Chondrocyte (in vitro differentiated cells): ENCODE measurements at regions not wholly inside any gene's neighbourhood (a gene's known extent, or its start where the extent isn't known, plus 50 kb on each side); places are given as distances from the start of the nearest gene placed in this dataset.

Experiments used
- DNase-seq: peaks from one replicate; pipeline ENCODE4 v3.0.0; 2021; ENCODE audit warnings: mixed read lengths, low spot score
- H3K27ac Mint-ChIP-seq: one replicate; pipeline ENCODE4 v1.8.0; 2021; ENCODE audit warnings: mild to moderate bottlenecking, moderate library complexity, mixed read lengths; ENCODE audit not compliant: unreplicated experiment
- H3K27me3 Mint-ChIP-seq: 2 replicates; pipeline ENCODE4 v1.8.0; 2021; ENCODE audit warnings: low read depth, mixed read lengths
- H3K36me3 Mint-ChIP-seq: 2 replicates; pipeline ENCODE4 v1.8.0; 2021; ENCODE audit warnings: low read depth, mixed read lengths
- H3K4me1 Mint-ChIP-seq: 2 replicates; pipeline ENCODE4 v1.8.0; 2021; ENCODE audit warnings: low read depth, mild to moderate bottlenecking, mixed read lengths
- H3K4me3 Mint-ChIP-seq: one replicate; pipeline ENCODE4 v1.8.0; 2021; ENCODE audit warnings: mild to moderate bottlenecking, moderate library complexity, mixed read lengths; ENCODE audit not compliant: unreplicated experiment
- H3K9me3 Mint-ChIP-seq: 2 replicates; pipeline ENCODE4 v1.8.0; 2021; ENCODE audit warnings: low read depth, mixed read lengths
- CTCF ChIP-seq: fragments of 200-600 bp; sonication (generic); IDR thresholded peaks from 2 replicates; pipeline ENCODE4 v1.5.0; 2021; ENCODE audit warnings: antibody characterized with exemption, mild to moderate bottlenecking, moderate library complexity

GRCh38 chr4:119765469-119765868 lies 136.9 kb upstream of the PDE5A start:
- no peak for TF ChIP-seq CTCF
- Mint-ChIP-seq H3K27me3 (no peaks in the 10 kb centered on the region), H3K27ac (no peak overlapping the region), H3K9me3 (no peaks in the 10 kb centered on the region), H3K4me3 (no peak overlapping the region), H3K4me1 (peaks cover 12% of the 10 kb centered on the region), H3K36me3 (no peaks in the 10 kb centered on the region)
- DNase-seq = no peak

GRCh38 chr4:119763386-119763785 lies 134.8 kb upstream of the PDE5A start:
- Mint-ChIP-seq H3K27ac (no peak overlapping the region), H3K36me3 (no peaks in the 10 kb centered on the region), H3K4me1 (peaks cover 9% of the 10 kb centered on the region), H3K4me3 (no peak overlapping the region), H3K27me3 (no peaks in the 10 kb centered on the region), H3K9me3 (no peaks in the 10 kb centered on the region)
- TF ChIP-seq CTCF = no peak
- no peak for DNase-seq

- TF ChIP-seq CTCF = no peak
- H3K36me3 Mint-ChIP-seq = no peaks in the 10 kb centered on the region
- H3K27ac Mint-ChIP-seq = no peak overlapping the region
- H3K4me1 Mint-ChIP-seq = peaks cover 4% of the 10 kb centered on the region
- no peak for DNase-seq
- H3K4me3 Mint-ChIP-seq = no peak overlapping the region
- peaks cover 4% of the 10 kb centered on the region for H3K9me3 Mint-ChIP-seq
- H3K27me3 Mint-ChIP-seq = no peaks in the 10 kb centered on the region
These were observed 127.0 kb upstream of the PDE5A start for GRCh38 chr4:119755599-119755998.

GRCh38 chr4:119752936-119753335 lies 124.3 kb upstream of the PDE5A start:
- Mint-ChIP-seq H3K27ac (no peak overlapping the region), H3K4me1 (peaks cover 8% of the 10 kb centered on the region), H3K27me3 (no peaks in the 10 kb centered on the region), H3K4me3 (no peak overlapping the region), H3K36me3 (no peaks in the 10 kb centered on the region), H3K9me3 (peaks cover 4% of the 10 kb centered on the region)
- no peak for TF ChIP-seq CTCF
- no peak for DNase-seq

GRCh38 chr4:119750771-119751170 lies 122.2 kb upstream of the PDE5A start:
- no peaks in the 10 kb centered on the region for H3K27me3 Mint-ChIP-seq
- no peak for TF ChIP-seq CTCF
- no peaks in the 10 kb centered on the region for H3K36me3 Mint-ChIP-seq
- peaks cover 7% of the 10 kb centered on the region for H3K4me1 Mint-ChIP-seq
- H3K4me3 Mint-ChIP-seq = no peak overlapping the region
- DNase-seq = no peak
- H3K9me3 Mint-ChIP-seq = no peaks in the 10 kb centered on the region
- no peak overlapping the region for H3K27ac Mint-ChIP-seq
